Stimulated activated CD8-positive, alpha-beta memory T cell treated with anti-CD3 and anti-CD28 coated beads, Interleukin-4, amount 100 ng/mL, for 1 hour (primary cell): ENCODE measurements at regions not wholly inside any gene's neighbourhood (a gene's known extent, or its start where the extent isn't known, plus 50 kb on each side); places are given as distances from the start of the nearest gene placed in this dataset.
A peak's percentile ranks its signal among the peaks of the same experiment; 100 is the strongest.

Source experiments
- DNase-seq, 2 donors: peaks; one replicate each; pipeline ENCODE4 v3.0.0-alpha.2; 2020; ENCODE audit warnings: low read depth in 2 of 2, low spot score in 1 of 2

GRCh38 chr1:101316799-101317198 lies 80.0 kb downstream of the S1PR1 start:
- no peak for DNase-seq

DNA sequence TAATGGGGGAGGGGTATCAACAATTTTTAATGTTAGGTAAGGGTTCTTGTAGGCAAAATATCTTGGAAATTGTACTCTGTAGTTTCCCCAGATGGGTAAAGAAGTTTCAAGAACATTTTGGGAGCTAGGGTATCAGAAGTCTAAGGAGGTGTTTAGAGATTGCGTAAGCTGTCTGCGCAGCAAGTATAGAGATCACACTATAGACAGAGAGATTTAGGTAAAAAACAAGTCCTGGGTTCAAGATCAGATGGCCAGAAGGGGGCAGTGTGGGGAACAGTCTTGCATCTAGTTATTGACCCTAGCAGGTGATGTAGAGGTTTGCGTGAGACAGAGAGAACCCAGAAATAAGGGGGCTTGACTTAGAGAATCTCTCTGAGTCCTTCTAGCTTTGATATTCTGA lies 80.8 kb downstream of the S1PR1 start:
- DNase-seq: no peak

DNA sequence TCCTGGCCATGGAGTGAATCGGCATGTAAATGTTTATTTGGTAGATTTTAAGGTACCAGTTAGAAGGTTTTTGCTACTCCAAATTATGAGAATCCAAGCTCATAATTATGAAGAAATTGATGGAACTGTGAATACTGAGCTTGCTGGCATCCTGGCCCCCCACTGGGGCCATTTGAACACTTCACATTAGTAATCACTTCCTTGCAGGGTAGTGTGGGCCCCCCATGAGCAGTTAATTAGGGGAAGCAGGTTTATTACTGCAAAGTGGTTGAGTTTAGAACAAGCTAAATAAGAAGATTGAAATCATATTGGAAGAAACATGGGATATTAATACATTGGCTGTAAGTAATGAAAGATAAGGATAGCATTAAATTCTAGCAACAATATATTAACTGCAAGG lies 86.7 kb downstream of the S1PR1 start:
- no peak for DNase-seq

DNA sequence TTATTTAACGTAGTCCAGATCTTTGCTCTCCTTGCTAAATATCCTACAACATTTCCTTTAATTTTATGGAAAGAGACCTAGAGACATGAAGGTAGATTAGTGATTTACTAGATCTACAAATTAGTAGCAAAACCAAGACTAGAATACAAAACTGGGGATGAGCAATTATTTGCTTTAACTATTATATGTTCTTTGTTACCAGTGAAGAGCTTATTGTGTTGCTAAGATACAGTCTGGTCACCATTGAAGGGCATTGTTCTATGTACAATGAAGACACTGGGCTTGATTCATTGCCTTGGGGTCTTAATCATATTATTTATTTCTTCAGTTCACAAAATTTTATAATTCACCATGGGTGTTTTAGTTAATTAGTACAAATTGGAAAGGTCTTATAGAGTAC lies 88.3 kb downstream of the S1PR1 start:
- DNase-seq: no peak

DNA sequence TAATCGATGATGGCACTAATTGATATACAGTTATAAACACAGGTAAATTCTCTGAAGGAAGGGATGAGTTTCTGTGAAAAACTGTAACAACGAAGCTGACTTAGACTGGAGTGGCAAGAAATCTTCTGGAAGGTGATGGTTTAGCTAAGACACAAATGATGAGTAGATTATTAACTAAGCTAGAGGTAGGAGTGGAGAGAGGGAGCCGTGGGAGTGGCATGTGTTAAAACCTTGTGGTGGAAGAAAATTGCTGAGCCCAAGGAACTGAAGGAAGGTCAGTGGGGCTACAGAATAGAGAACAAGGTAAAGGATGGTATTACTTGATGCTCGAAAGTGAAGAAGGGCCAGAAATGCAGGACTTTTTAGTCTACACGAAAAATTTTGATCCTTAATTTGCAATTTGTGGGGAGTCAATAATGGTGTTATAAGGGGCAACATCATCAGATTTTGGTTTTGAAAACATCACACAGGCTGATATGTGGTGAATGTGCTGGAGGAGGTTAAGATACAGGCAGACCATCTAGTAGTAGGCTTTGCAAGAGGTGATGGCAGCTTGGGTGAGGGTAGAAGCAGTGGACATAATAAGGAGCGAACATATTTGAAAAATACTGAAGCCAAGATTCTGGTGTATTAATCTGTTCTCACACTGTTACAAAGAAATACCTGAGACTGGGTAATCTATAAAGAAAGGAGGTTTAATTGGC lies 93.8 kb downstream of the S1PR1 start:
- DNase-seq: no peak

GRCh38 chr1:101331794-101332193 lies 95.0 kb downstream of the S1PR1 start:
- DNase-seq: no peak

- DNase-seq: no peak
Measured at GRCh38 chr1:101332633-101333032, 95.8 kb downstream of the S1PR1 start.

GRCh38 chr1:101333186-101333585 lies 96.4 kb downstream of the S1PR1 start:
- DNase-seq: no peak

GRCh38 chr1:101337968-101338367 lies 101.1 kb downstream of the S1PR1 start:
- DNase-seq: no peak

GRCh38 chr1:101338714-101339430 lies 102.1 kb downstream of the S1PR1 start:
- no peak for DNase-seq

DNA sequence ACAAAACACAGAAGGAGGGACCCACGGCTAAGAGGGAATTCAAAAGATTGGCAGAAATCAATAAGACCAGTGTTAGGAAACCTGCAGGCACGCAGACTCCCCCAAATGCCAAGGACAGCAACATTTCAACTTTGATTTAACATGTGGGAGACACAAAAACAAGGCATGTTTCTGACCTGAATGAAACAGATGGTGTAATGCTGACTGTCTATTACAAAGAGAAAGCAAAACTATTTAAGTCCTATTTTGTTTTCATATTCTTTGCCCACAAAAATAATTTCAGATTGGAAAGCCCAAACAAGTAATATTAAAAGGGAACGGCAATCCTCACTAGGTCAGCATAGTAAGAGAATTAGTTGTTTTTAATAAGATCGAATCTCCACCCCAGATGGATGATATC lies 107.9 kb downstream of the S1PR1 start:
- no peak for DNase-seq

GRCh38 chr1:101346419-101346818 lies 109.6 kb downstream of the S1PR1 start:
- no peak for DNase-seq

GRCh38 chr1:101356013-101356412 lies 119.2 kb downstream of the S1PR1 start:
- no peak for DNase-seq

DNA sequence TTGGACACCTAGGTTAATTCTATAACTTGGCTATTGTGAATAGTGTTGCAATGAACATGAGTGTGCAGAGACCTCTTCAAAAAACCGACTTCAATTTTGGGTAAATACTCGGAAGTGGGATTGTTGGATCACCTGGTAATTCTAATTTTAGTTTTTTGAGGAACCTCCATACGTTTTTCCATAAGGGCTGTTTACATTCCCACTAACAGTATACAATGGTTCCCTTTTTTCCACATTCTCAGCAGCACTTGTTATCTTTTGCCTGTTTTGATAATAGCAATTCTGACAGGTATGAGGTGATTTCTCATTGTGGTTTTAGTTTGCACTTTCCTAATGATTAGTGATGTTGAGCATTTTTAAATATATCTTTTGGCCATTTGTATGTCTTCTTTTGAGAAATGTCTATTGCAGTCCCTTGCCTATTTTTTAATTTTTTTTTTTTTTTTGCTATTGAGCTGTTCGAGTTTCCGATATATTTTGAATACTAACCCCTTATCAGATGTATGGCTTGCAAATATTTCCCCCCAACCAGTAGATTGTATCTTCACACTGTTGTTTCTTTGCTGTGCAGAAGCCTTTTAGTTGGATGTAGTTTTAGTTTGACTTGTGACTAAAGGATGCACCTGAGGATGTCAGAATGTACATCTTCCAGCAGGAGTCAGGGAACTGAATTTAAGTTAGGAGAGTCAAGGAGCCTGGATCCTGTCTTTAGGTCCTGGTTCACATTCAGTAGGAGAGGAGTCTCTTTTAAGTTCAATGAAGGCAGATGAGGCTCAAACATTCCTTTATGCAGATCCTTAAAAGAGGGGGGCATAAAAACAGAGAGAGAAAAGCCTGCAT lies 120.0 kb downstream of the S1PR1 start:
- DNase-seq: no peak

DNA sequence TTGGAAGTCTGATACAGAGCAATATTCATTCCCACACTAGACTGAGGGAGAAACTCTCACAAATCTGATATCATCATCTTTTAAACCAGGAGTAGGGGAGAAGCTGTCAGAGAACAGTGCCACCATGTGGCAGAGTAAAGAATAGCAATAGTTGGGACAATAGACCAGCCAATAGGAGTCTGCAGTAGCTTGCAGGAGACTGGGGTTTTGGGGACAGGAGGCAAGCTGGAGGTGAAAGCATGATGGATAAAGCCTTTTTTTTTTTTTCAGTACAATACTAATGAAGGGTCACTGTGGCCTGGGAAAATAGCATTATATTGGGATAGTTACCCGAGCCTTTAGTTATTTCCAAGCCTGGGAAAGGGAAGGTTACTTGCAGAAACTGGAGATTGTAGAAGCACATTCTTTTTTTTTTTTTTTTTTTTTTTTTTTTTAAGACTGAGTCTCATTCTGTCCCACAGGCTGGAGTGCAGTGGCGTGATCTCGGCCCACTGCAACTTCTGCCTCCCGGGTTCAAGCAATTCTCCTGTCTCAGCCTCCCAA lies 120.7 kb downstream of the S1PR1 start:
- DNase-seq: peak in 1 of 2 donors; percentile 34

DNA sequence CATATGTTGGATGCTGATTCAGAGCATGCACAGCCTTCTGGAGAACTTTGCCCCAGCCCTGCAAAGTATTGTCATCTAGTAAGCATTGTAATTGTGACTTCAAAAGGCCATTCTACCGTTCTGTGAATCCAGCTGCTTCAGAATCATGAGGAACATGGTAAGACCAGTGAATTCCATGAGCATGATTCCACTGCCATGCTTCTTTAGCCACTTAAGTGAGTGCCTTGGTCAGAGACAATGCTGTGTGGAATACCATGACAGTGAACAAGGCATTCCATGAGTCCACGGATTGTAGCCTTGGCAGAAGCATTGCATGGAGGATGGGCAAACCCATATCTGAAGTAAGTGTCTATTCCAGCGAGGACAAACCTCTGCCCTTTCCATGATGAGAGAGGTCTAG lies 123.7 kb downstream of the S1PR1 start:
- no peak for DNase-seq

DNA sequence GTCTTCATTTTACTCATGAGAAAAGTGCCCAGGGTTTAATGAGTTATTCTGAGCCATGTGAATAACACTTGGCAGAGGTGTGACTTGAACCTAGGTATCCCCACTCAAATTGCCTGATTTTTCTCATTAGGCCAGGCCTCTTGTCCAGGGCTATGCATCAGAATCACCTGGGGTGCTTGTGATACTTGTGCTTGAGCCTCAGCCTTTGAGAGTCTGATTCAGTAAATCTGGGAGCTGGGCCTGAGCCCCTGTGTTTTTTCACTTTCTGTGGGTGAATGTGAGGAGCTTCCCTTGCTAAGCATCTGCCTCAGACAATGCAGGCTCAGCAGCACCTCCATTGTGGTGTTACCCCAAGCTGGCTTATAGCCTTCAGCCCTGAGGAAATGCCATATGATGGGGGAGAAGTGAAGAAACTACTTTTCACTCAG lies 127.1 kb downstream of the S1PR1 start:
- DNase-seq: no peak

DNA sequence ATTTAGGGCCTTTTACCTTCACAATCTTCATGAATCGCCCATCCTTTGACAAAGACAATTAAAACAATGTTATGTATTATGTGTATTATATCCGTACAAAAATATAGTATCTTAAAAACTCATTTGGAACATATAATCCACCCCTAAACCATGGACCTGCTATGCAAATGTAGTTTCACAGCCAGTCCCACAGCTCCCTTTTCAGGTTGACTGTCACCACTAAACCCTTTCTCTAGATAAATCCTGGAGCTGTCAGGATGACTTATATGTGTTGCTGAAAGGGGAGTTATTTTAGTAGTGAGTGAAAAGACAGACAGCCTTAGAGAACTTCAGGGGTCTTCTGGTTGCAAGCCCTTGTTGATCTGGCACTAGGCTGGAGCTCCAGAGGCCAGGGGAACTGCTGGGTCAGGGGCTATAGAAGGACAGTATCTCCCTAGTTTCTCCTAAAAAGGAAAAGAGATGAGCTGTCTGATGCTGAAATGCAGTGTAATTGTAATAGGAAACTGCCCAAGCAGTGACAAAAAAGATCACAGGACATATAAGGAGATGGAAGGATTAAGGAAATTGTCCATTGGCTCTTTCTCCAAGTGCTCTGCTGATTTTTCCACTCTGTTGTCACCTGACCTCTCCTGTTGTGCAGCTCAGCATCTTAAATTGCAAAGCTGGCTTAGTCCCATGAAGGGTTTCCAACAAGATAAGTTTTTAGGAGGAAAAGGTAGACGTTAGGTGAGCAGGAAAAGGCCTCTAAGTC lies 127.7 kb downstream of the S1PR1 start:
- DNase-seq: no peak

GRCh38 chr1:101365186-101365585 lies 128.4 kb downstream of the S1PR1 start:
- DNase-seq: no peak

GRCh38 chr1:101365878-101366277 lies 129.1 kb downstream of the S1PR1 start:
- DNase-seq: no peak
